ENCODE measurements at regions not wholly inside any gene's neighbourhood (a gene's known extent, or its start where the extent isn't known, plus 50 kb on each side); places are given as distances from the start of the nearest gene placed in this dataset.

DNA sequence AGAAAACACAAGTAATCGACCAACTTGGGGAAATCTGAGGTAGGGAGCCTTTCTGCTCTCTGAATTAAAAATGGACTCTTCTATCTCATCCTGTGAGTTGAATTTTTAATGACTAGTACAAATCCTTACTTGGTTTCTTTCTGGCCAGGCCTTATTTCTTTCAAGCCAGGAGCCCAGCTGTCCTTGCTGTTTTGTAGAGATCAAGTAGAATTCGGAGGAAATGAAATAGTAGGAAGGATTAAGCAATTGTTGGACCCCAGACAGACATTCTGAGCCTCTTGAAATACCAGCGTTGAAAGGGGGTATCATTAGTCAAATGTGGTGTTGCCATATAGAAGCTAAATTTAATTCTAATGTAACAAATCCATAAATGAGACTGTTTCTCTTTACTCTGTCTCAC lies 53.7 kb upstream of the SMIM15 start:
- intact Hi-C loops (cut with DNase I) = no loop called here
- H3K27ac ChIP-seq = no peak overlapping the region
- no peaks in the 10 kb centered on the region for H3K9me3 ChIP-seq (replicated peaks in 1 of 3)
- no peaks in the 10 kb centered on the region for H3K27me3 ChIP-seq
- WGBS, 4 donors = 57 to 64% (median 62%) methylated on average over 3 of the region's 3 CpGs
- H3K4me3 ChIP-seq = no peak overlapping the region
- no peak for DNase-seq
- no peaks in the 10 kb centered on the region for H3K4me1 ChIP-seq (replicated peaks in 1 of 2)
- TF ChIP-seq, protein P1, sequence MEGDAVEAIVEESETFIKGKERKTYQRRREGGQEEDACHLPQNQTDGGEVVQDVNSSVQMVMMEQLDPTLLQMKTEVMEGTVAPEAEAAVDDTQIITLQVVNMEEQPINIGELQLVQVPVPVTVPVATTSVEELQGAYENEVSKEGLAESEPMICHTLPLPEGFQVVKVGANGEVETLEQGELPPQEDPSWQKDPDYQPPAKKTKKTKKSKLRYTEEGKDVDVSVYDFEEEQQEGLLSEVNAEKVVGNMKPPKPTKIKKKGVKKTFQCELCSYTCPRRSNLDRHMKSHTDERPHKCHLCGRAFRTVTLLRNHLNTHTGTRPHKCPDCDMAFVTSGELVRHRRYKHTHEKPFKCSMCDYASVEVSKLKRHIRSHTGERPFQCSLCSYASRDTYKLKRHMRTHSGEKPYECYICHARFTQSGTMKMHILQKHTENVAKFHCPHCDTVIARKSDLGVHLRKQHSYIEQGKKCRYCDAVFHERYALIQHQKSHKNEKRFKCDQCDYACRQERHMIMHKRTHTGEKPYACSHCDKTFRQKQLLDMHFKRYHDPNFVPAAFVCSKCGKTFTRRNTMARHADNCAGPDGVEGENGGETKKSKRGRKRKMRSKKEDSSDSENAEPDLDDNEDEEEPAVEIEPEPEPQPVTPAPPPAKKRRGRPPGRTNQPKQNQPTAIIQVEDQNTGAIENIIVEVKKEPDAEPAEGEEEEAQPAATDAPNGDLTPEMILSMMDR (IDR thresholded peaks at IDR 0.05) = no peak
- no peak for TF ChIP-seq POLR2A (IDR thresholded peaks at IDR 0.05)
- H3K36me3 ChIP-seq (replicated peaks in 1 of 2) = no peaks in the 10 kb centered on the region

DNA sequence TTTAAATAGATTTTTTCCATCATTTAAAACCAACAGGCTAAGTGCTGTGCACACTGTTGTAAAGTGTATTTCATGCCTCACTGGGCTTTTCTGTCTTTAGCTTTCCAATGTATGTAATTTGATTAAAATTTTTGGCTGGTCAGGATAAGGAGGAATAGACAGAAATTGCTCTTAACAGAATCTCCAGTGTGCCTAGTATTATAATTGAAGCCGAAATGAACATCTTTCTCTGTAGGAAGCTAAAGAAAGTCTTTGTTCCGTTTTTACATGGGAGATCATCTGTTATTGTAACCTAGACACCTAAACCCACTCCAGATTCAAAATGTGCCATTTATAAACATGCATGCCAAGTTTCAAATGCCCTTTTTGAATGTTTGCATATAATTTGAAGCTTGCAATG lies 54.5 kb upstream of the SMIM15 start:
- Histone ChIP-seq H3K9me3 (replicated peaks in 1 of 3) (no peaks in the 10 kb centered on the region), H3K27me3 (no peaks in the 10 kb centered on the region), H3K36me3 (replicated peaks in 1 of 2) (no peaks in the 10 kb centered on the region), H3K27ac (no peak overlapping the region), H3K4me3 (no peak overlapping the region), H3K4me1 (replicated peaks in 1 of 2) (no peaks in the 10 kb centered on the region)
- no peak for DNase-seq
- intact Hi-C loops (cut with DNase I) = no loop called here
- no peak for TF ChIP-seq POLR2A (IDR thresholded peaks at IDR 0.05)
- TF ChIP-seq, protein P1 (IDR thresholded peaks at IDR 0.05) = no peak
- WGBS, 4 donors = 60 to 74% (median 70%) methylated on average over 2 of the region's 2 CpGs

DNA sequence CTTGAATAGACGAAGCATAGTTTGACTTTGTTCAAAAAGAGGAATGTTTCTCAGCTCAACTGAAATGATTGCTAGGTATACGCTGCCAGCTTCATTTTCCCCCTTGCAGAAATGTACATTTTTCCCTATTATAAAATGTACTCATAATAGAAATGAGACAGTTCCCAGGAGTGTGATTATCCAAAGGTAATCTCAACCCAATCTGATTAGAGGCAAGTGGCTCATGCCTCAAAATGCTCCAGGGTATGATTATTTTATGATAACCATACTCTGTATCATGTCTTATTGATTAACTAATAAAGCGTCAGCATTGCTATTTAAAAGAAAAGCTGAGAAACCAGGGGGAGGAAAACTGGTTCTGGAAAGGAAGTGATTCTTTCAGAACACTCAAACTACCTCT lies 54.9 kb upstream of the SMIM15 start:
- TF ChIP-seq, protein P1 (IDR thresholded peaks at IDR 0.05) = no peak
- no peak for TF ChIP-seq POLR2A (IDR thresholded peaks at IDR 0.05)
- Histone ChIP-seq H3K36me3 (replicated peaks in 1 of 2) (no peaks in the 10 kb centered on the region), H3K4me3 (no peak overlapping the region), H3K27me3 (no peaks in the 10 kb centered on the region), H3K9me3 (replicated peaks in 1 of 3) (no peaks in the 10 kb centered on the region), H3K27ac (no peak overlapping the region), H3K4me1 (replicated peaks in 1 of 2) (no peaks in the 10 kb centered on the region)
- intact Hi-C loops (cut with DNase I) = no loop called here
- no peak for DNase-seq
- WGBS, 4 donors = 65 to 87% (median 74%) methylated on average over 3 of the region's 3 CpGs

DNA sequence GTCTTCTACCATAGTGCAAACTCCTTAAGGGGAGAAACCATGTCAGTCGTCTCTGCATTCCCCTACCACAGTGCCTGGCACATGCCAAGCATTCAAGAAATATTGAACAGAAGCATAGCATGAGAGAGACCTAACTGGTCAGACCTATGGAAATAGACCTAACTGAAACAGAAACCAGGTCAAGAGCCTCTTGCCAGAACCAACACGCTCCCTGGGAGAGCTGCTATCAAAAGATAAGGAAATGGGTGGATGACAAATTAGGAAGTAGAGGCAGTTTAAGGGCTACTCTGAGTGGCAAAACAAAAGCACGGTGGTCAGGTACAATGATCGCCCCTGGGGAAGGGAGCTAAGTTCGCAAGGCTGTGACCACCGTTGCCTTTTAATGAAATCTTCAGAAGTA lies 66.0 kb upstream of the SMIM15 start:
- 66 to 76% (median 73%) methylated on average over 6 of the region's 6 CpGs for WGBS, 4 donors
- intact Hi-C loops (cut with DNase I) = no loop called here
- no peaks in the 10 kb centered on the region for H3K4me1 ChIP-seq (replicated peaks in 1 of 2)
- no peaks in the 10 kb centered on the region for H3K9me3 ChIP-seq (replicated peaks in 1 of 3)
- TF ChIP-seq, protein P1 (IDR thresholded peaks at IDR 0.05) = no peak
- H3K36me3 ChIP-seq (replicated peaks in 1 of 2) = no peaks in the 10 kb centered on the region
- DNase-seq = no peak
- no peak overlapping the region for H3K4me3 ChIP-seq
- peak overlapping the region in 1 of 5 donors; percentile 58 for H3K27ac ChIP-seq
- H3K27me3 ChIP-seq = no peaks in the 10 kb centered on the region
